Cardiac muscle cell (in vitro differentiated cells and primary cell): ENCODE measurements at regions not wholly inside any gene's neighbourhood (a gene's known extent, or its start where the extent isn't known, plus 50 kb on each side); places are given as distances from the start of the nearest gene placed in this dataset.

Experiments
- DNase-seq, 2 donors: peaks; one replicate each; pipeline versions ENCODE4 v3.0.0 to v3.0.0-alpha.2; 2010 to 2017; ENCODE audit warnings: low read depth in 1 of 2, low spot score in 1 of 2
- H3K27ac ChIP-seq: fragments of 200-600 bp; sonication (generic); 2 replicates; pipeline ENCODE4 v1.5.1; 2016
- H3K27me3 ChIP-seq: fragments of 200-600 bp; sonication (generic); 2 replicates; pipeline ENCODE4 v1.6.0; 2016; ENCODE audit warnings: control low read depth
- H3K36me3 ChIP-seq: fragments of 200-600 bp; sonication (generic); 2 replicates; pipeline ENCODE4 v1.5.1; 2016; ENCODE audit warnings: control low read depth
- H3K4me1 ChIP-seq: fragments of 200-600 bp; sonication (generic); 2 replicates; pipeline ENCODE4 v1.8.1; 2017; ENCODE audit warnings: low read depth, mild to moderate bottlenecking, mixed run types
- H3K4me3 ChIP-seq: fragments of 200-600 bp; sonication (generic); 2 replicates; pipeline ENCODE4 v1.5.1; 2016; ENCODE audit warnings: mild to moderate bottlenecking
- H3K9me3 ChIP-seq: fragments of 200-600 bp; sonication (generic); 2 replicates; pipeline ENCODE4 v1.5.1; 2017; ENCODE audit warnings: low read depth, mild to moderate bottlenecking, control low read depth
- CTCF ChIP-seq: IDR thresholded peaks from 2 replicates; pipeline ENCODE4 v1.5.1; 2012; ENCODE audit warnings: low read depth, mild to moderate bottlenecking, low read length

GRCh38 chr4:102431608-102431961 lies 69.6 kb upstream of the NFKB1 start:
- DNase-seq, result no peak
- no peak for TF ChIP-seq CTCF
- H3K4me1 ChIP-seq, result no peaks in the 10 kb centered on the region
- H3K36me3 ChIP-seq, result no peaks in the 10 kb centered on the region
- H3K4me3 ChIP-seq, result peak overlapping the region; percentile 43
- H3K9me3 ChIP-seq, result no peaks in the 10 kb centered on the region
- H3K27ac ChIP-seq, result no peak overlapping the region
- no peaks in the 10 kb centered on the region for H3K27me3 ChIP-seq

- no peak for TF ChIP-seq CTCF
- Histone ChIP-seq H3K27ac (no peak overlapping the region), H3K36me3 (no peaks in the 10 kb centered on the region), H3K9me3 (no peaks in the 10 kb centered on the region), H3K4me3 (no peak overlapping the region), H3K4me1 (peaks cover 8% of the 10 kb centered on the region), H3K27me3 (no peaks in the 10 kb centered on the region)
- DNase-seq, result no peak
Measured at GRCh38 chr4:102437111-102437510, 64.0 kb upstream of the NFKB1 start.

- Histone ChIP-seq H3K4me3 (no peak overlapping the region), H3K27me3 (no peaks in the 10 kb centered on the region), H3K27ac (no peak overlapping the region), H3K4me1 (peaks cover 8% of the 10 kb centered on the region), H3K36me3 (no peaks in the 10 kb centered on the region), H3K9me3 (no peaks in the 10 kb centered on the region)
- no peak for DNase-seq
- no peak for TF ChIP-seq CTCF
Measured at GRCh38 chr4:102438396-102439235, 62.5 kb upstream of the NFKB1 start.

GRCh38 chr4:102439236-102439614 lies 61.9 kb upstream of the NFKB1 start:
- peak in 1 of 2 donors; percentile 96 for DNase-seq
- TF ChIP-seq CTCF, result no peak
- Histone ChIP-seq H3K27ac (no peak overlapping the region), H3K27me3 (no peaks in the 10 kb centered on the region), H3K36me3 (no peaks in the 10 kb centered on the region), H3K4me3 (no peak overlapping the region), H3K4me1 (peaks cover 10% of the 10 kb centered on the region), H3K9me3 (no peaks in the 10 kb centered on the region)

- peak; percentile 11 to 85 for DNase-seq
- TF ChIP-seq CTCF, result no peak
- Histone ChIP-seq H3K9me3 (no peaks in the 10 kb centered on the region), H3K4me1 (peaks cover 13% of the 10 kb centered on the region), H3K27ac (no peak overlapping the region), H3K4me3 (no peak overlapping the region), H3K36me3 (no peaks in the 10 kb centered on the region), H3K27me3 (no peaks in the 10 kb centered on the region)
Measured at GRCh38 chr4:102439812-102440211, 61.3 kb upstream of the NFKB1 start.
